SK-N-SH treated with all-trans-retinoic acid at 6 μM for 48 hours (cell line): ENCODE measurements at regions not wholly inside any gene's neighbourhood (a gene's known extent, or its start where the extent isn't known, plus 50 kb on each side); places are given as distances from the start of the nearest gene placed in this dataset.

Source experiments
- ATAC-seq: fragments of 200-7000 bp; cut with Tn5 transposase; 3 replicates; pipeline ENCODE4 v1.9.1; 2020; ENCODE audit warnings: mild to moderate bottlenecking, moderate library complexity
- ARNTL ChIP-seq: fragments of 450-650 bp; formaldehyde crosslinking; IDR thresholded peaks from 2 replicates; pipeline ENCODE4 v1.5.0; 2020; ENCODE audit warnings: low read depth, mild to moderate bottlenecking, moderate library complexity, borderline replicate concordance
- BACH2 ChIP-seq: fragments of 250-450 bp; sonication (Bioruptor Pico); IDR thresholded peaks from 2 replicates; pipeline ENCODE4 v1.9.0; 2021; ENCODE audit warnings: mild to moderate bottlenecking, borderline replicate concordance
- CREB5 ChIP-seq: fragments of 250-450 bp; sonication (Bioruptor Pico); IDR thresholded peaks from 2 replicates; pipeline ENCODE4 v1.5.1; 2020; ENCODE audit warnings: low read depth, mild to moderate bottlenecking, moderate library complexity
- CSDC2 ChIP-seq: fragments of 250-450 bp; sonication (Bioruptor Pico); IDR thresholded peaks from 2 replicates; pipeline ENCODE4 v1.5.0; 2020; ENCODE audit warnings: mild to moderate bottlenecking, moderate library complexity
- CSRNP3 ChIP-seq: fragments of 250-450 bp; sonication (Bioruptor Pico); IDR thresholded peaks from 2 replicates; pipeline ENCODE4 v1.5.1; 2021; ENCODE audit warnings: mild to moderate bottlenecking, moderate library complexity
- ESRRG ChIP-seq: fragments of 250-450 bp; sonication (Bioruptor Pico); IDR thresholded peaks from 2 replicates; pipeline ENCODE4 v1.6.1; 2021; ENCODE audit warnings: mild to moderate bottlenecking
- ISL1 ChIP-seq: fragments of 250-450 bp; sonication (Bioruptor Pico); IDR thresholded peaks from 2 replicates; pipeline ENCODE4 v2.1.2; 2022; ENCODE audit warnings: mild to moderate bottlenecking, moderate library complexity
- OSR1 ChIP-seq: fragments of 250-450 bp; sonication (Bioruptor Pico); IDR thresholded peaks from 2 replicates; pipeline ENCODE4 v1.8.0; 2022; ENCODE audit warnings: moderate library complexity, mild to moderate bottlenecking, inconsistent platforms
- PATZ1 ChIP-seq: fragments of 250-450 bp; sonication (Bioruptor Pico); IDR thresholded peaks from 2 replicates; pipeline ENCODE4 v1.8.0; 2020; ENCODE audit warnings: mild to moderate bottlenecking, moderate library complexity, borderline replicate concordance
- POU6F1 ChIP-seq: fragments of 250-450 bp; sonication (Bioruptor Pico); IDR thresholded peaks from 2 replicates; pipeline ENCODE4 v1.8.0; 2021; ENCODE audit warnings: low read depth, mild to moderate bottlenecking, moderate library complexity, borderline replicate concordance
- PPARA ChIP-seq: fragments of 250-450 bp; sonication (Bioruptor Pico); IDR thresholded peaks from 2 replicates; pipeline ENCODE4 v1.5.0; 2020; ENCODE audit warnings: mild to moderate bottlenecking, borderline replicate concordance
- RARB ChIP-seq: fragments of 250-450 bp; sonication (Bioruptor Pico); IDR thresholded peaks from 2 replicates; pipeline ENCODE4 v1.8.0; 2021; ENCODE audit warnings: mild to moderate bottlenecking, moderate library complexity
- SNAI2 ChIP-seq: fragments of 250-450 bp; sonication (Bioruptor Pico); IDR thresholded peaks from 2 replicates; pipeline ENCODE4 v1.5.0; 2020; ENCODE audit warnings: mild to moderate bottlenecking, moderate library complexity
- TOX ChIP-seq: fragments of 250-450 bp; sonication (Bioruptor Pico); IDR thresholded peaks from 2 replicates; pipeline ENCODE4 v1.8.0; 2021; ENCODE audit warnings: mild to moderate bottlenecking, moderate library complexity, borderline replicate concordance
- TSHZ2 ChIP-seq: fragments of 250-450 bp; sonication (Bioruptor Pico); IDR thresholded peaks from 2 replicates; pipeline ENCODE4 v1.5.0; 2020; ENCODE audit warnings: mild to moderate bottlenecking, moderate library complexity
- ZFP3 ChIP-seq: fragments of 250-450 bp; sonication (Bioruptor Pico); IDR thresholded peaks from 2 replicates; pipeline ENCODE4 v1.5.0; 2020; ENCODE audit warnings: mild to moderate bottlenecking, moderate library complexity
- ZNF565 ChIP-seq: fragments of 450-650 bp; formaldehyde crosslinking; conservative IDR thresholded peaks from 2 replicates; pipeline ENCODE4 v1.5.0; 2020; ENCODE audit warnings: low read depth, mild to moderate bottlenecking, moderate library complexity
- ZNF70 ChIP-seq: fragments of 450-650 bp; formaldehyde crosslinking; IDR thresholded peaks from 2 replicates; pipeline ENCODE4 v1.5.0; 2020; ENCODE audit warnings: mild to moderate bottlenecking, moderate library complexity
- ZNF8 ChIP-seq: fragments of 450-650 bp; formaldehyde crosslinking; IDR thresholded peaks from 2 replicates; pipeline ENCODE4 v1.5.0; 2020; ENCODE audit warnings: mild to moderate bottlenecking, moderate library complexity

- TF ChIP-seq ZNF565 (CRISPR knock-in tag) (no peak), PPARA (CRISPR knock-in tag) (no peak), ZFP3 (CRISPR knock-in tag) (no peak), CREB5 (no peak), BACH2 (CRISPR knock-in tag) (no peak)
- ATAC-seq: no peak
Measured at GRCh38 chr3:87354398-87354797, 78.0 kb upstream of the POU1F1 start.

GRCh38 chr3:87351937-87352336 lies 75.6 kb upstream of the POU1F1 start:
- ATAC-seq: no peak
- TF ChIP-seq PATZ1 (CRISPR knock-in tag): no peak
- no peak for TF ChIP-seq ESRRG (CRISPR knock-in tag)
- TF ChIP-seq ISL1 (CRISPR knock-in tag): no peak
- no peak for TF ChIP-seq SNAI2 (CRISPR knock-in tag)
- TF ChIP-seq CSDC2: no peak
- no peak for TF ChIP-seq TSHZ2 (CRISPR knock-in tag)
- no peak for TF ChIP-seq ZFP3 (CRISPR knock-in tag)
- no peak for TF ChIP-seq PPARA (CRISPR knock-in tag)
- TF ChIP-seq ZNF565 (CRISPR knock-in tag): no peak
- TF ChIP-seq TOX (CRISPR knock-in tag): no peak
- TF ChIP-seq ZNF8 (CRISPR knock-in tag): no peak
- TF ChIP-seq BACH2 (CRISPR knock-in tag): no peak
- TF ChIP-seq OSR1 (CRISPR knock-in tag): no peak

- TF ChIP-seq RARB (CRISPR knock-in tag) (no peak), POU6F1 (no peak), OSR1 (CRISPR knock-in tag) (no peak), PATZ1 (CRISPR knock-in tag) (no peak)
- ATAC-seq: peak; percentile 96
Measured at GRCh38 chr3:87350367-87351199, 74.2 kb upstream of the POU1F1 start.

GRCh38 chr3:87349833-87350232 lies 73.4 kb upstream of the POU1F1 start:
- ATAC-seq: no peak
- TF ChIP-seq CSRNP3 (no peak), ZNF8 (CRISPR knock-in tag) (no peak), BACH2 (CRISPR knock-in tag) (no peak), RARB (CRISPR knock-in tag) (no peak), ESRRG (CRISPR knock-in tag) (no peak), ZNF70 (CRISPR knock-in tag) (no peak), SNAI2 (CRISPR knock-in tag) (no peak), ARNTL (CRISPR knock-in tag) (no peak), OSR1 (CRISPR knock-in tag) (no peak), PATZ1 (CRISPR knock-in tag) (no peak), ISL1 (CRISPR knock-in tag) (no peak), ZFP3 (CRISPR knock-in tag) (no peak), CREB5 (no peak)
